Peyer's patch (tissue), 4 donors: ENCODE measurements at regions not wholly inside any gene's neighbourhood (a gene's known extent, or its start where the extent isn't known, plus 50 kb on each side); places are given as distances from the start of the nearest gene placed in this dataset.

Source experiments
- CTCF ChIP-seq, 6 experiments: fragments of 450-650 bp in 4 of 6; fragments of 200-600 bp in 2 of 6; sonication (generic) in 1 of 6; IDR thresholded peaks; one replicate each; pipeline ENCODE4 v1.5.1; 2017 to 2019; ENCODE audit warnings: antibody characterized with exemption in 6 of 6, mild to moderate bottlenecking in 3 of 6, moderate library complexity in 1 of 6
- POLR2A ChIP-seq, 2 donors: fragments of 450-650 bp; IDR thresholded peaks; one replicate each; pipeline ENCODE4 v1.5.1; 2017; ENCODE audit warnings: antibody characterized with exemption in 2 of 2, mild to moderate bottlenecking in 2 of 2, moderate library complexity in 2 of 2

GRCh38 chr2:5328826-5329225 is 363.4 kb upstream of the SOX11 start:
- no peak for TF ChIP-seq CTCF (IDR thresholded peaks at IDR 0.05)
- TF ChIP-seq POLR2A (IDR thresholded peaks at IDR 0.05): no peak
